ENCODE measurements at regions not wholly inside any gene's neighbourhood (a gene's known extent, or its start where the extent isn't known, plus 50 kb on each side); places are given as distances from the start of the nearest gene placed in this dataset.

- TF ChIP-seq CTCF (IDR thresholded peaks at IDR 0.05; ENCODE audit: low read length) (no peak), EZH2 (IDR thresholded peaks at IDR 0.05; ENCODE audit: borderline replicate concordance, low read length) (no peak)
Observed at GRCh38 chr4:33561259-33561658, 2683.1 kb downstream of the ARAP2 start.

All from OCI-LY1 (cell line).